B cell (primary cell): ENCODE measurements at regions not wholly inside any gene's neighbourhood (a gene's known extent, or its start where the extent isn't known, plus 50 kb on each side); places are given as distances from the start of the nearest gene placed in this dataset.

Experiments used
- ATAC-seq: fragments of 200-7000 bp; cut with Tn5 transposase; one replicate; pipeline ENCODE4 v1.10.0; 2021; ENCODE audit warnings: low read depth, mild to moderate bottlenecking, moderate number of reproducible peaks, moderate library complexity
- CTCF ChIA-PET: fragments of 350-600 bp; sonication (Branson Sonifier 250); formaldehyde crosslinking; loops from one replicate; lab custom pipeline; 2021; ENCODE audit warnings: antibody characterized with exemption, inconsistent platforms; lab: Charles Lee
- POLR2A ChIA-PET: fragments of 350-600 bp; sonication (Branson Sonifier 250); formaldehyde crosslinking; loops from one replicate; lab custom pipeline; 2021; ENCODE audit warnings: antibody characterized with exemption; lab: Charles Lee
- DNase-seq: peaks from one replicate; pipeline ENCODE4 v3.0.0; 2013
- H2AFZ ChIP-seq: 2 replicates; pipeline ENCODE4 v1.6.1; 2012; ENCODE audit warnings: mild to moderate bottlenecking, low read depth, low read length; ENCODE audit not compliant: insufficient read depth, poor library complexity, severe bottlenecking
- H3K27ac ChIP-seq, 2 donors: 1 replicate in 1 of 2; 2 replicates in 1 of 2; pipeline ENCODE4 v1.5.1; 2012 to 2013; ENCODE audit warnings: low read length in 2 of 2, mild to moderate bottlenecking in 2 of 2, moderate library complexity in 1 of 2
- H3K27me3 ChIP-seq, 4 experiments: fragments of 200-600 bp in 1 of 4; sonication (generic) in 1 of 4; replicated peaks in 1 of 4; 1 replicate in 2 of 4; 2 replicates in 2 of 4; pipeline versions ENCODE4 v1.6.1 to v1.7.0; 2013 to 2016; ENCODE audit warnings: low read length in 3 of 4, mild to moderate bottlenecking in 2 of 4, mixed read lengths in 1 of 4, moderate library complexity in 1 of 4; ENCODE audit not compliant: insufficient read depth in 4 of 4, control insufficient read depth in 3 of 4; ENCODE audit errors: control extremely low read depth in 1 of 4
- H3K36me3 ChIP-seq, 2 experiments: replicated peaks in 1 of 2; 1 replicate in 1 of 2; 2 replicates in 1 of 2; pipeline versions ENCODE4 v1.6.1 to v1.7.1; 2013; ENCODE audit warnings: low read length in 1 of 2; ENCODE audit not compliant: insufficient read depth in 2 of 2, control insufficient read depth in 1 of 2; ENCODE audit errors: control extremely low read depth in 1 of 2, extremely low read depth in 1 of 2
- H3K4me1 ChIP-seq, 2 donors: fragments of 200-600 bp in 1 of 2; sonication (generic) in 1 of 2; 1 replicate in 1 of 2; 2 replicates in 1 of 2; pipeline versions ENCODE4 v1.5.1 to v1.6.1; 2013 to 2017; ENCODE audit warnings: low read length in 2 of 2; ENCODE audit not compliant: control insufficient read depth in 2 of 2, insufficient read depth in 2 of 2
- H3K4me2 ChIP-seq: replicated peaks from 2 replicates; pipeline ENCODE3; 2012; ENCODE audit warnings: mild to moderate bottlenecking, low read depth, low read length; ENCODE audit not compliant: poor library complexity, severe bottlenecking
- H3K4me3 ChIP-seq, 5 experiments: fragments of 200-600 bp in 1 of 5; sonication (generic) in 1 of 5; 1 replicate in 3 of 5; 2 replicates in 2 of 5; pipeline versions ENCODE4 v1.5.1 to v1.7.0; 2011 to 2016; ENCODE audit warnings: low read length in 4 of 5, mild to moderate bottlenecking in 4 of 5, low read depth in 2 of 5, control low read depth in 1 of 5, moderate library complexity in 1 of 5; ENCODE audit not compliant: insufficient read depth in 1 of 5; ENCODE audit errors: control extremely low read depth in 1 of 5, extremely low read depth in 1 of 5
- H3K79me2 ChIP-seq: fragments of 200-600 bp; sonication (generic); one replicate; pipeline ENCODE4 v1.6.0; 2016; ENCODE audit warnings: low read length; ENCODE audit not compliant: control insufficient read depth, insufficient read depth
- H3K9ac ChIP-seq: fragments of 200-600 bp; sonication (generic); 2 replicates; pipeline ENCODE4 v1.6.1; 2017; ENCODE audit warnings: mild to moderate bottlenecking, low read length, moderate library complexity
- H3K9me3 ChIP-seq, 3 donors: one replicate each; pipeline versions ENCODE4 v1.6.1 to v1.7.1; 2013; ENCODE audit warnings: low read length in 2 of 3; ENCODE audit not compliant: control insufficient read depth in 2 of 3, insufficient read depth in 1 of 3; ENCODE audit errors: control extremely low read depth in 1 of 3
- H4K20me1 ChIP-seq: 2 replicates; pipeline ENCODE4 v1.6.0; 2012; ENCODE audit warnings: mild to moderate bottlenecking, low read length; ENCODE audit not compliant: insufficient read depth, control insufficient read depth, poor library complexity, severe bottlenecking
- H3K27ac Mint-ChIP-seq: one replicate; pipeline ENCODE4 v1.8.0; 2021; ENCODE audit warnings: mixed read lengths
- H3K27me3 Mint-ChIP-seq: one replicate; pipeline ENCODE4 v1.8.0; 2021; ENCODE audit warnings: mixed read lengths
- H3K4me1 Mint-ChIP-seq: one replicate; pipeline ENCODE4 v1.8.0; 2021; ENCODE audit warnings: mixed read lengths
- H3K4me3 Mint-ChIP-seq: one replicate; pipeline ENCODE4 v1.8.0; 2021; ENCODE audit warnings: mixed read lengths
- H3K9me3 Mint-ChIP-seq: one replicate; pipeline ENCODE4 v1.8.0; 2022; ENCODE audit warnings: mixed read lengths; ENCODE audit not compliant: insufficient read depth
- CTCF ChIP-seq: fragments of 200-600 bp; IDR thresholded peaks from one replicate; pipeline ENCODE4 v1.8.0; 2022; ENCODE audit warnings: antibody characterized with exemption, mild to moderate bottlenecking
- EZH2 ChIP-seq: IDR thresholded peaks from 2 replicates; pipeline ENCODE4 v1.6.1; 2012; ENCODE audit warnings: borderline replicate concordance, low read depth, mild to moderate bottlenecking, moderate library complexity, low read length; ENCODE audit not compliant: insufficient read depth, poor library complexity, severe bottlenecking
- WGBS: methylation state at CpG from one replicate; pipeline ENCODE4 v1.1.5; 2013; ENCODE audit warnings: missing lambda C conversion rate; ENCODE audit not compliant: insufficient coverage; 5-methylcytosine and 5-hydroxymethylcytosine counted together
- intact Hi-C: fragments of 100-400 bp; cut with micrococcal nuclease; formaldehyde crosslinking; loops from one replicate; pipeline ENCODE4 v1.10.0; 2022

- ChIA-PET POLR2A (no interaction called here), CTCF (no interaction called here)
- ATAC-seq (no peak), DNase-seq (no peak)
- no peaks in the 10 kb centered on the region for H3K4me1 ChIP-seq
- H3K4me2 ChIP-seq: no peak overlapping the region
- H2AFZ ChIP-seq: no peak overlapping the region
- no peaks in the 10 kb centered on the region for H3K36me3 ChIP-seq
- no peaks in the 10 kb centered on the region for H3K27me3 ChIP-seq
- 100% methylated on average over 2 of the region's 3 CpGs for WGBS
- no peak overlapping the region for H3K9ac ChIP-seq
- TF ChIP-seq CTCF: no peak
- TF ChIP-seq EZH2: no peak
- Mint-ChIP-seq H3K4me1 (no peaks in the 10 kb centered on the region), H3K27ac (no peak overlapping the region), H3K4me3 (no peak overlapping the region), H3K27me3 (peaks cover 27% of the 10 kb centered on the region), H3K9me3 (no peaks in the 10 kb centered on the region)
- no peaks in the 10 kb centered on the region for H3K79me2 ChIP-seq
- intact Hi-C loops: no loop called here
- no peaks in the 10 kb centered on the region for H4K20me1 ChIP-seq
- H3K9me3 ChIP-seq: peaks cover 0 to 3% (median 0%) of the 10 kb centered on the region in 3 donors
- no peak overlapping the region for H3K4me3 ChIP-seq
- no peak overlapping the region for H3K27ac ChIP-seq
Observed at GRCh38 chr6:137334884-137335283, 115.7 kb upstream of the IFNGR1 start.

GRCh38 chr6:137334094-137334493, 114.9 kb upstream of the IFNGR1 start:
- H3K27me3 Mint-ChIP-seq: peaks cover 25% of the 10 kb centered on the region
- H3K9ac ChIP-seq: no peak overlapping the region
- CTCF ChIA-PET: interaction anchor here (0.6 kb wide), 1 partner anchor 209 kb away, joined by 3 read pairs; no protein-coding TSS in a partner anchor

More at GRCh38 chr6:137334094-137334493, 114.9 kb upstream of the IFNGR1 start:
- no peaks in the 10 kb centered on the region for H3K4me1 Mint-ChIP-seq
- Histone ChIP-seq H3K27me3 (no peaks in the 10 kb centered on the region), H3K79me2 (no peaks in the 10 kb centered on the region), H3K4me2 (no peak overlapping the region), H3K4me3 (no peak overlapping the region), H3K4me1 (no peaks in the 10 kb centered on the region), H2AFZ (no peak overlapping the region), H3K27ac (no peak overlapping the region), H3K9me3 (peaks cover 0 to 4% (median 0%) of the 10 kb centered on the region in 3 donors), H3K36me3 (no peaks in the 10 kb centered on the region), H4K20me1 (no peaks in the 10 kb centered on the region)
- DNase-seq (no peak), ATAC-seq (no peak)
- H3K27ac Mint-ChIP-seq: no peak overlapping the region
- TF ChIP-seq CTCF: no peak
- no peak for TF ChIP-seq EZH2
- H3K9me3 Mint-ChIP-seq: no peaks in the 10 kb centered on the region
- 96% methylated on average over 4 of the region's 5 CpGs for WGBS
- H3K4me3 Mint-ChIP-seq: no peak overlapping the region
- POLR2A ChIA-PET: no interaction called here
- intact Hi-C loops: no loop called here
